Neuronal stem cell (in vitro differentiated cells): ENCODE measurements at regions not wholly inside any gene's neighbourhood (a gene's known extent, or its start where the extent isn't known, plus 50 kb on each side); places are given as distances from the start of the nearest gene placed in this dataset.

Experiments used
- DNase-seq: peaks from one replicate; pipeline ENCODE4 v3.0.0-alpha.2; 2013; ENCODE audit warnings: low spot score
- H2AFZ ChIP-seq: one replicate; pipeline ENCODE4 v1.6.1; 2013; ENCODE audit warnings: mild to moderate bottlenecking, low read length, inconsistent platforms
- H2AK5ac ChIP-seq: 2 replicates; pipeline ENCODE4 v1.6.1; 2013; ENCODE audit warnings: low read depth, mild to moderate bottlenecking, inconsistent platforms, low read length, moderate library complexity, mixed read lengths
- H2BK120ac ChIP-seq: 2 replicates; pipeline ENCODE4 v1.6.1; 2013; ENCODE audit warnings: low read depth, mild to moderate bottlenecking, inconsistent platforms, low read length, moderate library complexity, mixed read lengths
- H2BK12ac ChIP-seq: one replicate; pipeline ENCODE4 v1.6.1; 2013; ENCODE audit warnings: low read length, inconsistent platforms
- H2BK15ac ChIP-seq: 2 replicates; pipeline ENCODE4 v1.6.1; 2013; ENCODE audit warnings: mild to moderate bottlenecking, low read length, inconsistent platforms, mixed read lengths
- H2BK5ac ChIP-seq: one replicate; pipeline ENCODE4 v1.6.1; 2013; ENCODE audit warnings: inconsistent platforms, mild to moderate bottlenecking, low read length, moderate library complexity
- H3K14ac ChIP-seq: one replicate; pipeline ENCODE4 v1.6.1; 2013; ENCODE audit warnings: low read length, inconsistent platforms
- H3K18ac ChIP-seq: 2 replicates; pipeline ENCODE4 v1.6.1; 2013; ENCODE audit warnings: low read length, inconsistent platforms
- H3K23ac ChIP-seq: 2 replicates; pipeline ENCODE4 v1.6.1; 2013; ENCODE audit warnings: low read depth, mild to moderate bottlenecking, mixed read lengths, low read length, inconsistent platforms; ENCODE audit not compliant: poor library complexity
- H3K27ac ChIP-seq: replicated peaks from 3 replicates; pipeline ENCODE4 v1.5.1; 2013; ENCODE audit warnings: low read length, inconsistent platforms
- H3K27me3 ChIP-seq, 3 experiments: 2 replicates each; pipeline ENCODE4 v1.6.1; 2013; ENCODE audit warnings: low read length in 3 of 3, mild to moderate bottlenecking in 2 of 3, inconsistent platforms in 1 of 3, low read depth in 1 of 3, mixed read lengths in 1 of 3, moderate library complexity in 1 of 3; ENCODE audit not compliant: control insufficient read depth in 3 of 3, insufficient read depth in 3 of 3
- H3K36me3 ChIP-seq, 2 donors: replicated peaks in 1 of 2; 2 replicates each; pipeline ENCODE4 v1.6.1; 2013; ENCODE audit warnings: low read length in 2 of 2; ENCODE audit not compliant: control insufficient read depth in 2 of 2, insufficient read depth in 2 of 2
- H3K4ac ChIP-seq: 2 replicates; pipeline ENCODE4 v1.6.1; 2013; ENCODE audit warnings: inconsistent platforms, mild to moderate bottlenecking, low read length, moderate library complexity
- H3K4me1 ChIP-seq, 2 donors: 1 replicate in 1 of 2; 2 replicates in 1 of 2; pipeline ENCODE4 v1.6.1; 2013; ENCODE audit warnings: low read length in 2 of 2, low read depth in 1 of 2; ENCODE audit not compliant: control insufficient read depth in 2 of 2, insufficient read depth in 1 of 2
- H3K4me2 ChIP-seq: one replicate; pipeline ENCODE4 v1.6.1; 2013; ENCODE audit warnings: mild to moderate bottlenecking, low read length, inconsistent platforms; ENCODE audit not compliant: insufficient read depth, poor library complexity, severe bottlenecking
- H3K4me3 ChIP-seq, 2 donors: 2 replicates each; pipeline ENCODE4 v1.5.1; 2013; ENCODE audit warnings: low read length in 2 of 2, mild to moderate bottlenecking in 2 of 2, inconsistent platforms in 1 of 2, moderate library complexity in 1 of 2
- H3K79me1 ChIP-seq: one replicate; pipeline ENCODE4 v1.6.1; 2013; ENCODE audit warnings: low read depth, mild to moderate bottlenecking, inconsistent platforms, low read length, moderate library complexity
- H3K9ac ChIP-seq: one replicate; pipeline ENCODE4 v1.6.1; 2013; ENCODE audit warnings: mild to moderate bottlenecking, low read depth, low read length, inconsistent platforms; ENCODE audit not compliant: poor library complexity
- H3K9me3 ChIP-seq, 2 donors: replicated peaks in 1 of 2; 2 replicates each; pipeline versions ENCODE3 to v1.6.1; 2013; ENCODE audit warnings: low read length in 2 of 2, mild to moderate bottlenecking in 2 of 2, inconsistent platforms in 1 of 2, low read depth in 1 of 2, mixed read lengths in 1 of 2, moderate library complexity in 1 of 2; ENCODE audit not compliant: control insufficient read depth in 2 of 2, insufficient read depth in 1 of 2
- H4K8ac ChIP-seq: one replicate; pipeline ENCODE4 v1.6.1; 2013; ENCODE audit warnings: low read depth, mild to moderate bottlenecking, inconsistent platforms, low read length, moderate library complexity
- H4K91ac ChIP-seq: one replicate; pipeline ENCODE4 v1.6.1; 2013; ENCODE audit warnings: low read length, low read depth, mild to moderate bottlenecking, inconsistent platforms; ENCODE audit not compliant: poor library complexity
- WGBS, 2 donors: extraction: QIAGEN DNeasy Blood & Tissue Kit; methylation state at CpG; one replicate each; pipeline ENCODE4 v1.1.7; 2013; ENCODE audit warnings: missing lambda C conversion rate in 2 of 2, mixed read lengths in 1 of 2; ENCODE audit not compliant: insufficient read length in 2 of 2, insufficient replicate concordance in 1 of 2; ENCODE audit errors: extremely low coverage in 2 of 2; 5-methylcytosine and 5-hydroxymethylcytosine counted together

DNA sequence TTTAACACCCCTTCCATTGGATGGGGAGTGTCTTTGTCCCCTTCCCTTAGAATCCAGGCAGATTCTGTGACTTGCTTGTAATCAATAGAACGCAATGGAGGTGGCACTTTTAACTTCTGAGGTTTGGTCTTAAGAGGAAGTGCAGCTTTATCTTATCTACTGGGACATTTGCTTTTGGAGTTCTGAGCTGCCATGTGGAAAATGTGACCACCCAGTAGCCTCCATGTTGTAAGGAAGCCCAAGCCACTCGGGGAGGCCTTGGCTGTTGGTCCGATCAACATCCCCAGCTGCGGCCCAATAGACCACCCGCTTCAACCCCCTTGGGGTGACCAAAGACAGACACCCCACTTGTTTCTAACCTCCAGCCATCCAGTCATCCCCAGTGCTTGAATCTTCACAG, 86.3 kb upstream of the FAM171A1 start:
- Histone ChIP-seq H2BK120ac (no peak overlapping the region), H3K79me1 (no peaks in the 10 kb centered on the region), H3K36me3 (no peaks in the 10 kb centered on the region), H4K91ac (no peak overlapping the region), H3K9ac (no peak overlapping the region), H3K18ac (no peak overlapping the region), H2BK15ac (no peak overlapping the region), H3K4me3 (no peak overlapping the region), H3K9me3 (no peaks in the 10 kb centered on the region), H3K27ac (no peak overlapping the region), H2BK5ac (no peak overlapping the region), H4K8ac (no peak overlapping the region), H3K4ac (no peak overlapping the region), H3K14ac (no peak overlapping the region), H3K23ac (no peak overlapping the region), H3K27me3 (no peaks in the 10 kb centered on the region), H2AK5ac (no peak overlapping the region), H3K4me1 (peaks cover 0 to 3% of the 10 kb centered on the region in 2 donors), H3K4me2 (no peak overlapping the region), H2AFZ (no peak overlapping the region), H2BK12ac (no peak overlapping the region)
- DNase-seq = no peak
- no CpG with 5 or more reads among the region's 5 CpGs for WGBS, 2 donors

DNA sequence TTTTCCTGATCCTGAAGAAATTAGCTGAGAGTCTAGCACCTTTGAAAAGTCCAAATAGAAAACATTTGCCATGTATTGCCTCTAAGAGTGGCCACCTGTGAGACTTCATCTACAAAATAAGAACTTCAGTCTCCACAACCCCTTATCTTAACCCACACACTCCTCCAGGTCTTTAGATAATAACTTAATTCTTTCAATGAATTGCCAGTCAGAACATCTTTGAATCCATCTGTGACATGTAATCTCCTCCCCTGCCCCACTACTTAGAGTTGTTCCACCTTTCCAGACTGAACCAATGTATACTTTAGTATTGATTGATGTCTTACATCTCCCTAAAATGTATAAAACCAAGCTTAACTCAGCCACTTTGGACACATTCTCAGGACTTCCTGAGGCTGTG, 84.4 kb upstream of the FAM171A1 start:
- Histone ChIP-seq H3K36me3 (no peaks in the 10 kb centered on the region), H3K4me1 (no peaks in the 10 kb centered on the region), H3K27me3 (peaks cover 0 to 2% (median 0%) of the 10 kb centered on the region in 3 experiments), H4K91ac (no peak overlapping the region), H3K27ac (no peak overlapping the region), H2AFZ (no peak overlapping the region), H3K23ac (no peak overlapping the region), H2AK5ac (no peak overlapping the region), H4K8ac (no peak overlapping the region), H3K4ac (no peak overlapping the region), H3K9ac (no peak overlapping the region), H3K79me1 (no peaks in the 10 kb centered on the region), H2BK120ac (no peak overlapping the region), H3K18ac (no peak overlapping the region), H3K4me2 (no peak overlapping the region), H3K4me3 (no peak overlapping the region), H2BK12ac (no peak overlapping the region), H3K14ac (no peak overlapping the region), H2BK15ac (no peak overlapping the region), H2BK5ac (no peak overlapping the region), H3K9me3 (no peaks in the 10 kb centered on the region)
- DNase-seq = no peak

DNA sequence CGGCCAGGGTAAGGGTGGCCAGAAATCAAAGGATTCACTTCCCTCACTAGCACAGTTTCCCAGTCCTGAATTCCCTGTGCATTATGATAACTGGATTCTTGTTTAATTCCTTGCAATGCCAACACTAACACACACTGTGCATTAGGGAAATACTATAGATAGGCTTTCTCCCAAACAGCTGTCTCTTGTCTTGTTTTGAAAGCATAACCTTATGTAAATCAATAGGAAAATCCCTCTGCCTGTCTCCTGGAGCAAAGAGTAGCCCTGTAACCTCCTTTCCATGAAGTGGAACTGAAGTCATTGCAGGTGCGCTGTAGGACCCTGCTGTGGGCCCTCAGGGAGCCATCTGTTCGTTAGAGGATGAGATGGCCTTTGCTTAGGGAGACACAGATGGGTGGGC, 82.8 kb upstream of the FAM171A1 start:
- no peak overlapping the region for H3K23ac ChIP-seq
- no peak overlapping the region for H2BK12ac ChIP-seq
- no peak overlapping the region for H2AK5ac ChIP-seq
- no peak overlapping the region for H3K4ac ChIP-seq
- no peaks in the 10 kb centered on the region for H3K79me1 ChIP-seq
- H3K9ac ChIP-seq = no peak overlapping the region
- no peaks in the 10 kb centered on the region for H3K9me3 ChIP-seq
- H2BK120ac ChIP-seq = no peak overlapping the region
- no peak overlapping the region for H3K27ac ChIP-seq
- no peak overlapping the region for H3K4me2 ChIP-seq
- no CpG with 5 or more reads among the region's 3 CpGs for WGBS, 2 donors
- no peaks in the 10 kb centered on the region for H3K4me1 ChIP-seq
- DNase-seq = no peak
- no peak overlapping the region for H3K18ac ChIP-seq
- no peak overlapping the region for H2AFZ ChIP-seq
- H3K4me3 ChIP-seq = no peak overlapping the region
- H2BK5ac ChIP-seq = no peak overlapping the region
- H3K14ac ChIP-seq = no peak overlapping the region
- H2BK15ac ChIP-seq = no peak overlapping the region
- no peaks in the 10 kb centered on the region for H3K36me3 ChIP-seq
- no peak overlapping the region for H4K91ac ChIP-seq
- H4K8ac ChIP-seq = no peak overlapping the region
- peaks cover 0 to 2% (median 0%) of the 10 kb centered on the region in 3 experiments for H3K27me3 ChIP-seq

DNA sequence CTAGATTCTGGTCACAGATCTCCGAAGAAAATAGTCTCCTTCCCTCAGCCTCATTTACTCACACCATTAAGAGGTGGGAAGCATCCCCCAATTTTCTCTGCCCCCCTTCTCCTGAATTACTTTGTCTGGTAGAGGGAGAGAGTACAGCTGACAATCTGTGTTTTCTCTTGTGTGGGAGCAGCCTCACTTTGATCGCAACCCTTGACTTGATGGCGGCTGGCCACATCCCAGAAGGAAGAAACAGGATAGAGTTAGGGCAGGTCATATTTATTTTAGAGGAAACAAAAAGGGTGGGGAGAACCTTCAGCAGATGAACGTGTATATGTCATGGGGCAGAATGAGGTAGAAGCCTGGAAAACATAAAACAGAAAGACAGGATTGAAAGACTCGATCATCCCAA, 82.4 kb upstream of the FAM171A1 start:
- no peak overlapping the region for H3K4me2 ChIP-seq
- no CpG with 5 or more reads among the region's 5 CpGs for WGBS, 2 donors

More for the DNA sequence above, 82.4 kb upstream of the FAM171A1 start:
- H2BK120ac ChIP-seq = no peak overlapping the region
- H3K4ac ChIP-seq = no peak overlapping the region
- no peaks in the 10 kb centered on the region for H3K79me1 ChIP-seq
- no peak overlapping the region for H3K23ac ChIP-seq
- peaks cover 0 to 2% (median 0%) of the 10 kb centered on the region in 3 experiments for H3K27me3 ChIP-seq
- H3K18ac ChIP-seq = no peak overlapping the region
- H3K4me3 ChIP-seq = no peak overlapping the region
- no peak overlapping the region for H2BK15ac ChIP-seq
- no peak overlapping the region for H2AFZ ChIP-seq
- no peaks in the 10 kb centered on the region for H3K36me3 ChIP-seq
- H2BK12ac ChIP-seq = no peak overlapping the region
- H4K8ac ChIP-seq = no peak overlapping the region
- H3K27ac ChIP-seq = no peak overlapping the region
- no peak overlapping the region for H3K14ac ChIP-seq
- H4K91ac ChIP-seq = no peak overlapping the region
- no peaks in the 10 kb centered on the region for H3K4me1 ChIP-seq
- H2BK5ac ChIP-seq = no peak overlapping the region
- no peak overlapping the region for H2AK5ac ChIP-seq
- DNase-seq = no peak
- no peaks in the 10 kb centered on the region for H3K9me3 ChIP-seq
- no peak overlapping the region for H3K9ac ChIP-seq
